Tongue (tissue), 1 donor: ENCODE measurements at regions not wholly inside any gene's neighbourhood (a gene's known extent, or its start where the extent isn't known, plus 50 kb on each side); places are given as distances from the start of the nearest gene placed in this dataset.

Experiments used
- DNase-seq: peaks from one replicate; pipeline ENCODE4 v3.0.0-alpha.2; 2015

- DNase-seq = no peak
These were observed 167.1 kb downstream of the DUSP6 start for GRCh38 chr12:89185181-89185580.

- DNase-seq = no peak
These were observed 168.3 kb downstream of the DUSP6 start for GRCh38 chr12:89183985-89184435.

GRCh38 chr12:89181271-89181920 lies 170.9 kb downstream of the DUSP6 start:
- peak; percentile 18 for DNase-seq

GRCh38 chr12:89180496-89180895 lies 171.8 kb downstream of the DUSP6 start:
- DNase-seq = no peak

- DNase-seq = peak; percentile 83
These were observed 172.3 kb downstream of the DUSP6 start for GRCh38 chr12:89179983-89180382.

GRCh38 chr12:89179245-89179644 lies 173.1 kb downstream of the DUSP6 start:
- DNase-seq = peak; percentile 21

GRCh38 chr12:89177802-89178395 lies 174.4 kb downstream of the DUSP6 start:
- DNase-seq = no peak

GRCh38 chr12:89176676-89177075 lies 175.6 kb downstream of the DUSP6 start:
- no peak for DNase-seq

- no peak for DNase-seq
These were observed 178.6 kb downstream of the DUSP6 start for GRCh38 chr12:89173678-89174077.

GRCh38 chr12:89173096-89173495 lies 179.2 kb downstream of the DUSP6 start:
- no peak for DNase-seq

- no peak for DNase-seq
These were observed 180.1 kb downstream of the DUSP6 start for GRCh38 chr12:89172224-89172623.

- no peak for DNase-seq
These were observed 183.0 kb downstream of the DUSP6 start for GRCh38 chr12:89169321-89169720.

- no peak for DNase-seq
These were observed 184.3 kb downstream of the DUSP6 start for GRCh38 chr12:89167986-89168385.

GRCh38 chr12:89166525-89166934 lies 185.8 kb downstream of the DUSP6 start:
- DNase-seq = peak; percentile 56

GRCh38 chr12:89166121-89166520 lies 186.2 kb downstream of the DUSP6 start:
- DNase-seq = no peak

- no peak for DNase-seq
These were observed 186.6 kb downstream of the DUSP6 start for GRCh38 chr12:89165703-89166102.

GRCh38 chr12:89163918-89164317 lies 188.4 kb downstream of the DUSP6 start:
- DNase-seq = no peak

GRCh38 chr12:89162589-89163261 lies 189.6 kb downstream of the DUSP6 start:
- DNase-seq = peak; percentile 35

GRCh38 chr12:89161557-89161956 lies 190.7 kb downstream of the DUSP6 start:
- DNase-seq = no peak

GRCh38 chr12:89160716-89161123 lies 191.6 kb downstream of the DUSP6 start:
- peak; percentile 33 for DNase-seq

GRCh38 chr12:89157413-89157812 lies 194.9 kb downstream of the DUSP6 start:
- no peak for DNase-seq

GRCh38 chr12:89156862-89157262 lies 195.4 kb downstream of the DUSP6 start:
- DNase-seq = no peak

- DNase-seq = no peak
These were observed 196.0 kb downstream of the DUSP6 start for GRCh38 chr12:89156340-89156739.

GRCh38 chr12:89155826-89156225 lies 196.5 kb downstream of the DUSP6 start:
- DNase-seq = no peak
